ENCODE measurements at regions not wholly inside any gene's neighbourhood (a gene's known extent, or its start where the extent isn't known, plus 50 kb on each side); places are given as distances from the start of the nearest gene placed in this dataset.
"Not testable (repeated sequence)": the region's sequence is repeated elsewhere in the genome, so short reads cannot be mapped to it uniquely, and the experiment has no call there.

DNA sequence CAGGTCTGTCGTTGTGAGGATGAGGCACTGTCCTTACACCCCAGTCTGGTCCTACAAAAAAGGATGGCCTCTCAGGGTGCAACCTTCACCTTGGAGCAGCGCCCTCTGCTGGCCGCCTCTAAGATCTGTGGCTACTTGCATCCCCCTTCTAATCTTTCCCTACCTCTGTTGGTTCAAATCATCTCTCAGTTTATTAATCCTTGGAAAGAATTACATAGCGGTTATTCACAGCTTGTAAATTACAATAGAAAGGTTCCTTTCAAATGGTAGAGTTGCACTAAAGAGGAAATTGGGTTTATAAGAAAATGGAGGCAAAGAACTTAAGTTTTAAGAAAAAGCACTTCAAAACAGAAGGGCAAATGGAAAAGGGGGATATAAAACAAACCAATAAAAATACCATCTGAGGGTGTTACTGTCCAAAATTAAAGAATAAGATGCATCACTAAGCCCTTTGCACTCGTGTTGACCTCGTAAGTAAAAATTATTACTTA lies 102.0 kb upstream of the PLEKHM1 start:
- peak; percentile 82 for DNase-seq

DNA sequence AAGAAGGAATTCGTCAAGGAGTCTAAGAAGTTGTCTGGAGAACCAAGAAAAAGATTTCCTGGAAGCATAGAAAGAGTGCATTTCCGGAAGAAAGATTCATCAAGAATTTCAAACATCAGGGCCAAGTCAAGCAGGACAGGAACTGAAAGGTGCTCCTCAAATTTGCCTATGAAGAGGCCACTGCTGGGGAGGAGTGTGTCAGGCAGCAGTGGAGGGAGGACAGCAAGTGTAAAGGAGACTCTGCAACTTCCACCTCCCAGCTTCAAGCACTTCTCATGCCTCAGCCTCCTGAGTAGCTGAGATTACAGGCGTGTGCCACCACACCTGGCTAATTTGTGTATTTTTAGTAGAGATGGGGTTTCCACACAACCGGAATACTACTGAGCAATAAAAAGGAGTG lies 105.8 kb upstream of the PLEKHM1 start:
- DNase-seq: not testable (repeated sequence)

DNA sequence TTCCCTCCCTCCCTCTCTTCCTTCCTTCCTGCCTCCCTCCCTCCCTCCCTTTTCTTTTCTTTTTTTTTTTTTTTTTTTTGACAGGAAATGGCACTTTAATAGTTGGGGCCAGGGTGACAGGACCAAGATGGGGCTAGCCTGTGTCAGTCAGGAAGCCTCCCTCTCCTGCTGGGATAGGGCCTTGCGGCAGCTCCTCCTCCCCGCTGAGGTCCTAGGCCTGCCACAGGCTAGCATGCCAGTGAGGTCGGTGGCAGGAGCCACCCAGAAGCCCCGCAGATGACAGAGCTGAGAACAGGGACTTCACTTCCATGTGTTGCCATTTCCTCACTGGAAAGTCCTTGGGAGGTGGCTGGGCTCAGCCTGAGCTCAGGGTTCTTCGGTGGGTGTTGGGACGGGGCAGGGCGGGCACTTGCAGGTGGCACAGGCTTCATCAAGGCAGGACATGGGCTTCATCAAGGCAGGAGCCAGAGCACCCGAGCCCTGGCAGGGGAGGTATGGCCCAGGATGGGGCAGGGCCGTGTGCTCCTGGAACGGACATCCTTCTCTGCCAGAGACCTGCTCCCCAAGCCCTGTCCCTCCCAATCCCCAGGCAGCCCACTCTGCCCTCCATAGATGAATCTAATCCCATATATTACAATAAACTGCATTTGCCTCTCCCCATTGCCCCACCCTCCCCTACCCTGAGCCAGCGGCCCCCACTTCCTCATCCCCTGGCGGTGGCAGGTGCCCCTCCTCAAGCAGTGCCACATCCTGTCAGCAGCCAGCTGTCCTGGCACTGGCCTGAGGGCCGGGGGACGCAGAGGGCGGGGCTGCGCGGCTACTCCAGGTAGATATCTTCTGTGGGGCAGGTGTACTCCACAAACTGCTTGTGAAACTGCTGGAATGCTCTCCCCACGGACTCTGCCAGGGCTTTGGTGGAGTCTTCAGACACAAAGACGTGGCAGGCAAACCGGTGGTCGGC lies 109.8 kb upstream of the PLEKHM1 start:
- DNase-seq: not testable (repeated sequence)

DNA sequence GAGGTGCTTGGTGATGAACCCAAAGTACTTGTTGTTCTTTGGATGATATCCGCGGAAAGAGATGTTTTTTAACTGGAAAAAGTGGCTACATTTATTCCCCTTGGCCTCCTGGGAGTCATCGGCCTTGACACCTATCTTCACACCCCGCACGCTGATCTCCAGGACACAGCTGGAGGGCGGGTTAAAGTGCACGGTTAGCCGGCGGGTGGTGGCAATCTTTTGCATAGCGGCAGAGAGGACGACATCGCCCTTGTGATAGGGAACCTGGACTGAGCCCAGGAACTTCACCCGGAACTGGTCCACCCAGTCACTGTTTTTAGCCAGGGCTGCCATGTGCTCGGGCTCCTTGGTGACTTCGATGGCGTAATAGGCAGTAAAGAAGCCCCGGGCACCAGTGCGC lies 110.5 kb upstream of the PLEKHM1 start:
- DNase-seq: not testable (repeated sequence)

DNA sequence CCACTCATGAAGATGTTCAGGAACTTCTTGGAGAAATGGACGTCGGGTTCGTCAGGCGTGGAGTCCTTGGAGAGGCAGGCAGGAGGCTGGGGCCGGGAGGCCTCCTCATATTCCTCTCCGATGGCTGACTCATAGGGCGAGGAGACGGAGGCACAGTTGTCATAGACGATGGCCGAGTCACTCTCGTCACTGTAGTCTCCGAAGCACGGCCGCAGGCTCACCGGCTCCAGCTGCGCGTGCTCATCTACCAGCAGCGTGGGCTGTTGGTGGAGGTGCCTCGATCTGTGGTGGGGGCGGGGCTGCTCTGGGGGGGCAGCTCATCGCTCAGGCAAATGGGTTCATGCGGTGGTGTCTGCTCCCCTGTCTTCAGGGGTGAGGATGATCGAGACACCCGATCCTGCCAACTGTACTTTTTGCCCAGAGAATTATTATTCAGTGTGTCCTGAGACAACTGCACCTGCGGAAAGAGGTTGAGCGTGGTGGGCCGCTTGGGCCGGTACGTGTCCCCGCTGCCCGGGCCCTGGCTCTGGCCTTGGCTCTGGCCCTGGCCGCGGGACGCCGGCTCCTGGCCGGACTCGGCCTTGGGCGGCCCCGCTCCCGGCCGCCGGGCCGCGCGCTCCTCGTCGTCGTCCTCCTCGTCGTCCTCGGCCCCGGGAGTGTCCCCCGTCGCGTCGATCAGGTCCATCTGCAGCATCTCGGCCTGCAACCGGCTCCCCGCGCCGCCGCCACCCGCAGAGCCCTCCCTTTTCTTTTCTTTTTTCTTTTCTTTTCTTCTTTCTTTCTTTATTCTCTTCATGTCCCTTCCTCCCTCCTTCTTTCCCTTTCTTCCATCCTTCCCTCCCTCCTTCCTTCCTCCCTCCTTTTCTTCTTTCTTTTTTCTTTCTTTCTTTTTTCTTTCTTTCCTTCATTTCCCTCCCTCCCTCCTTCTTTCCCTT lies 111.4 kb upstream of the PLEKHM1 start:
- not testable (repeated sequence) for DNase-seq

DNA sequence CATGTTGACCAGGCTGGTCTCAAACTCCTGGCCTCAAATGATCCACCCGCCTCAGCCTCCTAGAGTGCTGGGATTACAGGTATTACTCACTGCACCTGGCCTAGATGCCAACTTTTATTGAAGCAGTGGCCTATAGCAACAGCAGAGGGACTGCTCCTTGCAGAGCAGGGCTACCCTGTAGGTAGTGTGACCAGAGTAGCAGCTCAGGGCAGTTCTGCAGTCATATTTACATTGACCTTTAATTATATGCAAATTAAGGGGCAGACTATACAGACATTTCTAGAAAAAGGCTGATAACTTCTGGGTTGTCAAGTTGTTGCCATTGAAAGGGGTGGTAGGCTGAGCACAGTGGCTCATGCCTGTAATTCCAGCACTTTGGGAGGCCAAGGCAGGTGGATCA lies 115.2 kb upstream of the PLEKHM1 start:
- DNase-seq: not testable (repeated sequence)

DNA sequence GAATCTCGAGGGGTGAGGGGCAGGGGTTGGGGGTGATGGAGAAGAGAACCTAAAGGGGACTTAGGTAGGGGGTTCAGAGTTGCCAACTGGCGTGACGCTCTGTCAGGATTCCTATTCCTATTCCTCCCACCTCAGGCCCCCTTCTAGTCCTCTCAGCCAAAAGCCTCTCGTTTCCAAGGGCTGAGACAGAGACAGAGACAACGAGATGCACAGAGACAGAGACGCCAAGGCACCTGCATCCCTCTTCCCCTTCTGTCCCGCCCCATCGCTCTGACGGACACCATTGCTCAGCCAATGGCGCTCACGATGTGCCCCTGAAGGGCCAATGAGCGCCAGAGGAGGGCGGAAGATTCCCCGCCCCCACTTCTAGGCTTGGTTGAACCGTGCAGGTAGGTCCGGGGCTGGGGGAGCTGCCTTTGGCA lies 129.5 kb upstream of the PLEKHM1 start:
- peak; percentile 91 for DNase-seq

DNA sequence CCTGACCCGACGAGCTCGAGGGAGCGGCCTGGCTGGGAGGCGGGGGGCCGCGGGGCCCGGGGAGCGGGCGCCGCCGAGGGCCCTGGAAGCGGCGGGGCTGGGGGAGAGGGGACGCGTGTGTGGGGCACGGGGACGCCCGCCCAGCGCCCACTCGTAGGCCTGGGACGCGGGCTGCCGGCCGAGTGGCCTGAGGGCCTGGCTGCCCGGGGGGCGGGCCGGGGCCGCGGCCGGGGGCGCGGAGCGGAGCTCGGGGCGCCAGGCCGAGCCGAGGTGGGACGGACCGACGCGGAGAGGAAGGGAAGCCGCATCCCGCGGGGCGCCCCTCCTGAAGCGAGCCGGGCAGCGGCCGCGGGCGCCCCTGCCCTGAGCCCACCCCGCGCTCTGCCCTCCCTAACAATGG lies 129.9 kb upstream of the PLEKHM1 start:
- not testable (repeated sequence) for DNase-seq

DNA sequence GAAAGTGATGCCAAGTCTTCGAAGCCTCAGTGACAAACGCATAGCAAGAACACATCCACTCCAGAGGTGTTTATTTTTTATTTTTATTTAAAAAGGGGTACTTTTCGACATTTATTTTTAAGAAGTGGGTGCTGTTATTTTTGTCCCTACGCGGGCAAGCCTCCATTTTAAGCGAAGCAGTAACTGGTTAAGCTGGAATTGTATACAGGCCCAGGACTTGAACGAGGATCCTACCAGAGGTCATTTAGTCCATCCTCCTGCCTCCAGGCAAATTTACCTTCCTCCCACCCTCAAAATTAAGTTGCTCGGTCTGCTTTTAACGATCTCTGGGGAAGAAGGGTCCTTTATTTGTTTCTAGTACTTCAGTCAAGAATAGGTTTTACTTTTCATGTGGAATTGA lies 130.6 kb upstream of the PLEKHM1 start:
- DNase-seq: not testable (repeated sequence)

DNA sequence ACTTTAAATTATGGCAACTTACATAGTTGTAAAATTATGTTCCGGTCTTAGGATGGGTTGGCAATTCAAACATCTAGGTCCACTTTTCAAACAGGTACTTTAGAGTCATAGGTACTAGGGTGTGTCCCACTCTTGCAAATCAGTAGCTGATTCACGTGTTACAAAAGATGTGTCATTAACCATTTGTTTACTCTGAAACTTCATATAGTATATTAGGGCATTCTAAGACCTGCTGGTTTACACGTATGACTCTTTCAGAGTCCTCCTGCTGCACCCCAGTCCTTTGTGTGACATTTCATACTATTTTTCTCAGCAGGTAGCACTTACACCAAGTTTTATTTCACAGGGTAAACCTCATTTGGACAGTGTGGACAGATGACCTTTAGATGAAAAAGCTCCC lies 131.8 kb upstream of the PLEKHM1 start:
- DNase-seq: not testable (repeated sequence)

DNA sequence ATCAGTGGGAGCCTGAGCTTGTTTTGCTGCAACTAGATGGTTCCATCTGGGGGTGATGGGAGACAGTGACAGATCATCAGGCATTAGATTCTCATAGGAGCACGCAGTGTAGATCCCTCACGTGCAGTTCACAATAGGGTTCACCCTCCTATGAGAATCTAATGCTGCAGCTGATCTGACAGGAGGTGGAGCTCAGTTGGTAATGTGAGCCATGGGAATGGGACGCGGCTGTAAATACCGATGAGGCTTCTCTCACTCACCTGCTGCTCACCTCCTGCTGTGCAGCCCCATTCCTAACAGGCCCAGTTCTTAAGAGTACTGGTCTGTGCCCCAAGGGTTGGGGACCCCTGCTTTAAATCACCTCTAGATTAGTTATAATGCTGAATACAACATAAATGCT lies 137.5 kb upstream of the PLEKHM1 start:
- DNase-seq: no peak

DNA sequence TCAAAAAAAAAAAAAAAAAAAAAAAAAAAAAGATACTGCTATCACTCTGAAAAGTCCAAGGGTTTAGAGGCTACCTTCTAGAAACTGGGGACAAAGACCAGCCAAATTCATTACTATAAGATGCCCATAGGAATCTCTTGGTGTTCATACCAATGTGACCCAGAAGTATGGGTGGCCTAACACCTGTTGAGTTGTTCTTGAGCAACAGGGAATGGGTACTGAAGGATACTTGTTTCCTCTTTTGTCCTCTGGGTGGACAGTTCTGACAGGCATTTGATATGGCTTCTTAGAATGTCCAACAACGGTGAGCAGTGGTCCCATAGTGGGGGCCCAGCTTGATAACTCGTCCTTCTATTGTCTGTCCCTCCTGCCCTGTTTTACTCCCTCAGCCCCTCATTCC lies 141.4 kb upstream of the PLEKHM1 start:
- no peak for DNase-seq

DNA sequence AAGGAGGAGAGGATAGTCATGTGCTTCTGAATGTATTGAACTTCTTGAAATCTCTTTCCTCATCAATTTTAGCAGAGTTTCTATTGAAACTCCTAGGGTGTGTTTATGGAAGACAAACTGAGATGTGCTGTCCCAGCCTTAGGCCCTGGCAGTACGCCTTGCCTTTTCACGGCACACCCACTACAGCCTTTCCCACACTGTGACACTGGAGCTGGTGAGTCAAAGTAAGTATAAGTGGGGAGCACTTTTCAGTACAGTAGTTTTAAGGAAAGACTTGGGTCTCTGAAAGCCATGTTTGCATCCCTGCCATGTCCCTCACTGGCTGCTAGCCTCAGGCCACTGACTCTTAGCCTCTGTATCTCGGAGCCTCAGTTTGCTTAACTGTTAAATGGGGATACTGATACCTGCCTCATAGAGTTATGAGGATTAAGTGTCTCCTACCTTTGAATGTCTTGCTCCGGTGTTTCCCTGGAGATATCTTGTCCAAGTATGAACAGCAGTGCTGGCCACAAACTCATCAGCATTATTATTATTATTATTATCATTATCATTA lies 144.7 kb upstream of the CRHR1 start:
- DNase-seq: no peak

DNA sequence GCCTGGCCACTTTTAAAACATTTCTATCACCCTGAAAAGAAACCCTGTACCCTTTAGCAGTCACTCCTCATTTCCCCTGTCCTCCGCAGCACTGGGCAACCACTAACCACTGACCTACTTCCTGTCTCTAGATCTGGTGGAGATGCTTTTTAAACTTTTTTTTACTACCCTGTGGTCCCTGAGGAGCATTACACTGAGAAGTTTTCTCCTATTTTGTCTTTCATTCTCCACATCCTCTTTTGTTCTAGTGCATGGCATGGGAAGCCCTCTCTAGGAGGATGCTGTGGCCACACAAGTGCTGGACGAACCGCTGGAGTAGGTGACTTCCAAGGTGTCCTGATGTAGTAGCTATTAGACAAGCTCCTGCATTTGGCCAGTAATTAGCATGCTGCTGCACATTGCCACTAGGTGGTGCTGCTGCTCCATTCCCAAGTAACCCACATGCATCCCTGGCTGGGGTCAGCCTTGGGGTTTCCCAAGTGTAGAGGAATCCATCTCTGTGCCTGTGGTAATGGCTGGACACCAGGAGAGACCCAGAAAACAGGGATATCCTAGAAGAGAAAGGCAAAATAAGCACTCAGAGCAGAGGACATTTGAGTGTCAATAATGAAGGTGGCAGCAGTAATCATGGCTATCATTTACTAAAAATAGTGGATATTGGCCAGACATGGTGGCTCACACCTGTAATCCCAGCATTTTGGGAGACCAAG lies 143.8 kb upstream of the CRHR1 start:
- DNase-seq: peak; percentile 70

DNA sequence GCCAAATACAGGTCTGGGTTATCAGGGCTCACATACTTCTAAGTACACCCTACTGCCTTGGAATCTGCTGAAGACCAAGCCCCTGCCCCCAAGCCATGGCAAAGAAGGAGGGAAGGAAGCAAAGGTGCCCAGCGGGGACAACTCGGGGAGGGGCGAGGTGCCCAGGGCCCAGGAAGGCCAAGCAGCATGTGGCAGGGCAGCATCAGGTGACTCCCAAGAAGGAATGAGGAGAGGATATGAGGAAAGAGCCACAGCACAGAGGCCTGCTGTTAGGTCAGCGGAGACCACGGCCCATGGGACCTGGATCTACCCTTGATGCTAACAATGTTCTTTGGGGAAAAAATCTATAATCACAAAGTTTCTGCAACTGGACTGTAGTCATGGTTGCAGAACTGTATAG lies 142.6 kb upstream of the CRHR1 start:
- no peak for DNase-seq

DNA sequence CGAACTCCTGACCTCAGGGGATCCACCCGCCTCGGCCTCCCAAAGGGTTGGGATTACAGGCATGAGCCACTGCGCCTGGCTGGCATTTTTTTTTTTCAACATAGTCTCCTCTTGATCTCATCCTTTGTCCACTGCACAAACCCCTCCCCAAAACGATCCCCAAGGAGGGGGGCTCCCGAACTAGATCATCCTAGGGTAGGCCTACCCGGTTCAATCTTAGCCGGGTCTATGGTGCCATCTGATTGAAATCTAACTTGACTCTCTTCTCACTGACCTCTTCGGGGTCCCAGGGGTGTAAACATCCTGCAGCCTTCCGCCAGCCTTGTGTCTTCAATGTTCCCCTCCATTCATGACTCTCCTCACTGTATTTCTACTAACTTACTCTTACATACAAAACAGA lies 140.5 kb upstream of the CRHR1 start:
- no peak for DNase-seq

DNA sequence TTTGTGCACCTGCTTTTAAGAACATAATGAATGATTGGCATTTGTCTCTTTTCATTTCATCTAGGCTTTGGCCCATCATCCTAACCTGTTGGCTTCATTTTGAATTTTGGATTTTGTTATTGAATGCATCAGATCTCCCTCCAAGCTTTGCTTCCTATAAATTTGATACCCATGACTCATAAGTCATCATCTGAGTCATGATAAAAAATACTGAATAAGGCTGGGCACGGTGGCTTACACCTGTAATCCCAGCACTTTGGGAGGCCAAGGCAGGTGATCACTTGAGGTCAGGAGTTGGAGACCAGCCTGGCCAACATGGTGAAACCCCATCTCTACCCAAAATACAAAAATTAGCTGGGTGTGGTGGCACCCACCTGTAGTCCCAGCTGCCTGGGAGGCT lies 139.5 kb upstream of the CRHR1 start:
- DNase-seq: not testable (repeated sequence)

DNA sequence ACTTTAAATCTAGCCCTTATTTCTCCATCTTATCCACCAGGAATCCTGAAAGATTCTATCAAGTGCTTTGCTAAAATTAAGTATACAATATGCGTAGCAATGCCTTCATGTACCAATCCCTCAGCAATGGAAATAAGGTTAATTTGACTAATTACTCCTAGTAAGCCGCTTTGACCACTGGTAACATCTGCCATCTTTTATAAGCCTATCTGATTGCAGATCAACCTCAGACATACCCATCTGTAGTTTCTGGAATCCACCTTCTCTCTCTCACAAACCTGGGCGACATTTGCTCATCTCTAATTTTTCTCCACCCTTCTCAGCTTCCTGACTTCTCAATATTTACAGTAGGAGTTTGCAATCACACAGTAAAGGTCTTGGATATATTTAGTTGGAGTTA lies 138.8 kb upstream of the CRHR1 start:
- no peak for DNase-seq

DNA sequence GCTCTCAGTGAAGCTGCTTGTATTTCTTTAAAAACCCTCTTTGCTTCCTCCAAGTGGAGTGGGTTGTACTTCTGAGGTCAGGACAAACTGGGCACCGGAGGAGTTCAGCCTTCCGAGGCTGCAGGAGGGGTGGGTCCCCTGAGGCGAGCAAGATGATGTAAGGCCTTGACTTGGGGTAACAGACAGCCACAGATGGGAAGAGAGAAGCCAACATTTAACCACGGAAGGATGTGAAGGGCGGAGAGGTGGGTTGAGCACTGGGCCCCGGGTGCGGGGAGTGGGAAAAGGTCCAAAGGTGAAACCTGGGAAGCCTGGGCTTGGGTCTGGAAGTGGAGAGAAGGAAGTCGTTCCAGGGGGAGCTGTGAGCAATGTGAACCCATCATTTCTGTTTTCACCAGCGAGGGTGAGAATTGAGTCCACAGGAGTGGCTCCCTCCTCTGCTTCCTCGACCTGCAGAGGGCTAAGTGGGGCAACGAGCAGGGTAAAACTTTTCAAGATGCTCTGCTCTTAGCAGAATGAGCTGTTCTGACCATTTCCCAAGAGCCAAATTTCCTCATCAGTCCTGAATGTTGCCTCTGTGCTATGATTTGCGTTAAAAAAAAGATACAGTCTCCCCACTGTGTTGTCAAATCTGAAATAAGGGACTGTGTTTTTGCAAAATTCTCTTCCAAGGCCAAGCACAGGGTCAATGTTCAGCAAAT lies 137.7 kb upstream of the CRHR1 start:
- DNase-seq: no peak

DNA sequence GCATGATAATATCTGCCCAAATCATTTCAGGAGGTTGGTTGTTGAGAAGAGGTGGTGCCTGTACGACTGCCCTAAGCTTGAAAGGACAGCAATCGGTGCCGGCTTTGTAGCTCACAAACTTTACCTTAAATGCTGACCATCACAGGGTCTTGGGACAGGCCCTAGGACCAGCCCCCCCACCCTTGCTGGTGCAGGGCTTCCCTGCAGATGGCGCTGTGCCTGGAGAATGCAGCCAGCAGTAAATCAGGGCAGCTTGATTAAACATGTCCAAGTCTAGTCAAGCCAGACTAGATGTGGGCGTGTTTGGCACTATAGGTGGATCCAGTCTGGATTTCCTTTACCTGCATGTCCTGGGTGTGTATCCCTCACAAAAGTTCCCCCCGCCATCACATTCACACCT lies 135.5 kb upstream of the CRHR1 start:
- no peak for DNase-seq

DNA sequence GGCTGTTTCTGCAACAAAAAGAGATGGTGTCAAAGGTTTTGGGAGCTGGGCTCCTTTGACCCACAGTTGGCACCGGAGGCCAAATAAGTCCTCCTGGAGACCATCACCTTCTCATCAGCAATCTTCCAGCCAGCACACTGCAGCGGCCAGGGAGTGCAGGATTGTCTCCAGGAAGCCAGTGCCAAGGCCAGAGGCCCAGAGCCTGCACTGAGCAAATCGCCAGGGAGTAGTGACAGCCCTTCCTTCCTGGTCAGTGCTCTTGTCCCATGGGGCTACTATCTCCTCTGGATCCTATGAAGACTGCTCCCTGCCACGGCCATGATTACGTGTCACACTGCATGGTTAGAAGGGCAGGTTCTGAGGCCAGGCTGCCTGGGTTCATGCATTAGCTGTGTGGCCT lies 134.3 kb upstream of the CRHR1 start:
- no peak for DNase-seq

DNA sequence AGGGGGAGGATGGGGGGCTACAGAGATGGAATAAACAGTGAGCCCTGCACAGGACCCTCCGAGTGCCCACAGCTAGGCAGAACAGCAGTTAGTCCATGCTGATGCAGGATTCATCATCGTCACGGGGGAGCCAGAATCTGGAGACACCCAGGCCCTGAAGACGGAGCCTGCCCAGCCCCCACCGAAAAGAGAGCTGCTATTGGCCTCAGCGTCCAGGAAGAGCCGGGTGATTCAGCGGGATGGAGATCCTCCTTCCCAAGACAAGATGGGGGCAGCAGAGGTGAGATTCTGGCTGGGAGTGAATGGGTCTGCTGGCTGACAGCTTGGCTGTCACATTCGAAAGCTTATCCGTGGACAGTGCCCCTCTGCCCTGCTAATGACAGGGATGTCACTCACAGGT lies 133.6 kb upstream of the CRHR1 start:
- DNase-seq: no peak
